CD4-positive, alpha-beta T cell treated with Interleukin-6 at 100 ng/mL for 8 hours (primary cell): ENCODE measurements at regions not wholly inside any gene's neighbourhood (a gene's known extent, or its start where the extent isn't known, plus 50 kb on each side); places are given as distances from the start of the nearest gene placed in this dataset.
A peak's percentile ranks its signal among the peaks of the same experiment; 100 is the strongest.
"Not testable (repeated sequence)": the region's sequence is repeated elsewhere in the genome, so short reads cannot be mapped to it uniquely, and the experiment has no call there.

Source experiments
- DNase-seq: peaks from one replicate; pipeline ENCODE4 v3.0.0-alpha.2; 2020; ENCODE audit warnings: mixed read lengths, low spot score

DNA sequence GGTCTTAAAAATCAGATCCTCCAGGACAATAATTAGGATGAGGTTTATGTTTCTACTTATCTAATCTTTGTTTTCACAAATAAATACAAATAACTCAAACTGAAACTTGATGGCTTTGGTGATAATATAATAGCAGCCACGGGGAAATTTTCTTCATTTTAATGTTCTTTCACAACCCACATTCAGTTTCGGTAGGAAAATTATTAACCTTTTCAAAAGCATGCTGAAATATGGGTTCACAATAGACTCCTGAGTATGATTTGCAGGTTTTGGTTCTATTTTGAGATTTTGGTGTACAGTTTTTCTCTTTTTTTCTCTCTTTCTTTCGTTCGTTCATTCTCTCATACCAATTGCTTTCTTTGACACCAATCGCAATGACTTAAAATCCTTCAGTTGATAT is 233.9 kb upstream of the PLGLB2 start:
- not testable (repeated sequence) for DNase-seq

DNA sequence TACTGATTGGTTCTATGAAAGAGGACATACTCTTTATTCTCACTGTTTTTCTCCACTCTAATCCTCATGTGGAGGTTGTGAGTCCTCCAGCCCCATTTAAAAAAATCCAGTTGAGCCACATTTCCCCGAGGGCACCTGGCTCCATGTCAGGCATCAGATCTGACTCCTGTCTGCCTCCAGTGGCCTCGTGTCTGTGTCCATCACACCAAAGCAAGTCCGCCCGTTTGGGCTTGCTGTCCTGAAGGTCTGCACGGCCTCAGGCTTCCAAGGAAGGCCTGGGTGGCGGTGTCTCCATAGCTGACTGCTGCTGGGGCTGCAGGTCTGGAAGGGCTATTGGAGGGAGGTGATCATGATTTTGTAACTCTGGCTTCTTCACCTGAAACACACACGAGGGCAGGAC is 233.4 kb upstream of the PLGLB2 start:
- DNase-seq = not testable (repeated sequence)

DNA sequence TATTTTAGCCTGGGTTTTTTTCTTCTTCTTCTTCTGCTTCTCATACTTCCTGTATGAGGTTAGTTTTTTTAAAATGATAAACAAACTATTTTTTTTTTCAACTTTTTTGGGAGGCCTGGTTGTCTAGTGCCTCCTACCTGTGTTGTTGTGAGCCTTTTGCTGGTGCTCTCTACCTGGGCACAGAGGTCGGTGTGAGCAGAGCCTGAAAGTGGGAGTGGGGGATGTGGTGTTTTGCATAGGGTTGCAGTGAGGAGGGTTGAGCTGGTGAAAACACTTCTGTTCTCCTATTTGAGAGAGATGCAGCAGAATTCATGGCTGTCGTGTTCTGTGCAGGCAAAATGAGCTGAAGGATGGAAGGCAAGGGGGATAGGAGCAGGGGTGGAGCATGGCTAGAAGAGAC is 232.7 kb upstream of the PLGLB2 start:
- DNase-seq = peak; percentile 56

- not testable (repeated sequence) for DNase-seq
These were observed 232.0 kb upstream of the PLGLB2 start for GRCh38 chr2:87515875-87516274.

GRCh38 chr2:87516369-87516967 is 231.4 kb upstream of the PLGLB2 start:
- DNase-seq = not testable (repeated sequence)

DNA sequence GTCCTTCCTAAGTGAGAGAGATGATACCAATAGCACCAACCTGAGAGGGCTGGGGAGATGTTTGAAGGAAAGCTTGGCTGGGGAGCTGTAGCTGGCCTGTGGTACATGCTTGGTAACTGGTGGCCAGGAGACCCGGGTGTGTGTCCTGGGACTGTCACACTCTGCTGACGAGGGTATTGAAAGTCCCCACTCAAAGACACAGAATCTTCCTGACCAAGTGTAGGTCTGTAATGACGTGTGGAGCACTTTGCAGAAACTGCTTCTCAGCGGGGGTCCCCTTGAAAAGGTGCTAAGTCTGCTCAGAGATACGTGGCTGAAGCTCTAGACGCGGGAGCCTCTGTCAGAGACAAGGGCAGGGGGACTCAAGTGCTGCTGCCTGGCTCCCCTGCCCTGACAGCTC is 230.4 kb upstream of the PLGLB2 start:
- not testable (repeated sequence) for DNase-seq

- not testable (repeated sequence) for DNase-seq
These were observed 229.8 kb upstream of the PLGLB2 start for GRCh38 chr2:87518066-87518465.

DNA sequence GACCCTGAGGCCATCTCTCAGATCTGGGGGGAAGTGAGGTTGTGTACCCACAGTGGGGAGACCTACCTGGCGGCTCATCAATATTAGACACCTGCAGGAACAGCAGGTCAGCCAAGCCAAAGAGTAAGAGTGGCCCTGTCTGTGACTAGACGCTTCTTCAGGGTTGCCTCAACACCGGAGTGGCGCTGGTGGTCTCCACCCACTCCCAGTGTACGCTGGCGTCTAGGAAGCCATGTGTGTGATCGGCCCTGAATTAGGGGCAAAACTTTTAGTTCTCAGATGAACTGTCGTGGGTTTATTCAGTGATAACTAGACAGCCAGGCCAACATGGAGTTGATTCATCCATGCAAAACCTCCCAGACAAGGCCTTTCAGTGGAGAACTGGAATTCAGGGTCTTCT is 229.3 kb upstream of the PLGLB2 start:
- DNase-seq = not testable (repeated sequence)

DNA sequence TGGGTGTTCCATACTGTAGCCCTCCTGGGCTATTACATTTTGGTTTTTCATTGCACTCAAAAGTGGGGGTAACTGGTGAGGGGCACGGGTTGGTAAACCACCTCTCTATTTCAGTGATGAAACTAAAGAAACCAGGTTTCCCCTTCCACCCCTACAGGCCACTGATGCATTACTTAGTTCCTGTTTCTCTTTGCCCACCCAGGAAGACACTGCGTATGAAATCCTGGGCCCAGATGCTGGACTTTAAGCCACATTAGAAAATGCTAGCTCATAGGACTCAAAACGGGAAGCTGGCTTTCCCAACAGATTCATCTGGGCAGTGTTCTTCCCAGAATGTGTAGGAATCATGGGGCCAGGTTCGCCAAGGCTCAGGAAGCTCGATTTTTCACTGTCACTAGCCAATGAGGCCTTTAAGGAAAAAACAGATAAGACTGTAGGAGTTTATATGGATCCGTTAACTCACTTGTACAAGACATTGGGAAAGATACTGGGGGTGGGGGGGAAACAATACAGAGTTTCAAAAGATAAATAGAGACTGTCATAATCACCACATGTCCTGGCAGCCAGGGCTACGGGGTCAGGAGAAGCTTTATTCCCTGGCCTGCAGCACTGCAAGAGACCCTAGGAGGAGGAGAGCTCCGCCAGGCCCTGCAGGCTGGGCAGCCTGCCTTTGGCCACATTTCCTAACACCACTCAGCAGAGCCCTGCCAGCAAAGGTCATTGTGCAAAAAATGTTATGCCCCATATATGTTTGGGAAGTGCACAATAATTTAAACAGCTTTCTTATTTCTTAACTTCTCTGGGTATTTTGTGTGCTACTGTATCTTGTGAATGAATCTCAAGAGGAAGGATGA is 228.5 kb upstream of the PLGLB2 start:
- DNase-seq = not testable (repeated sequence)

GRCh38 chr2:87521057-87521456 is 226.8 kb upstream of the PLGLB2 start:
- DNase-seq = peak; percentile 38

DNA sequence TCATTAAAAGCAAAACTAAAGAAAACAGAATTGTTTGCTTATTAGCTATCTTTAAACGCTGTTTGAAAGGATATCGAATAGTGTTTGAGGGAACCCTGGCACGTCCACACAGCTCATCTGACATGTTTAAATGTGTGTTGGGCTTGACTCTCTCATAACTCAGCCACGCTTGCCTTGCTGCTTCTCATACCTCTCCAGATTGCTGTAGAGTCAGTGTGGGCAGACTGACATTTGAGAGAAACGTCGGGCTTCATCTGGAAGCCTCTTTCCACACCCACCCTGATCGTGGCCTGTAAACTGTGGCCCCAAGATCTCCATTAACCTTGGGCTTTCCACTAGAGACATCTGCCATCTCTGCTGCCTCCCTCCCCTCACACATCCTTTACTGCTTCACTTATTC is 226.4 kb upstream of the PLGLB2 start:
- not testable (repeated sequence) for DNase-seq

DNA sequence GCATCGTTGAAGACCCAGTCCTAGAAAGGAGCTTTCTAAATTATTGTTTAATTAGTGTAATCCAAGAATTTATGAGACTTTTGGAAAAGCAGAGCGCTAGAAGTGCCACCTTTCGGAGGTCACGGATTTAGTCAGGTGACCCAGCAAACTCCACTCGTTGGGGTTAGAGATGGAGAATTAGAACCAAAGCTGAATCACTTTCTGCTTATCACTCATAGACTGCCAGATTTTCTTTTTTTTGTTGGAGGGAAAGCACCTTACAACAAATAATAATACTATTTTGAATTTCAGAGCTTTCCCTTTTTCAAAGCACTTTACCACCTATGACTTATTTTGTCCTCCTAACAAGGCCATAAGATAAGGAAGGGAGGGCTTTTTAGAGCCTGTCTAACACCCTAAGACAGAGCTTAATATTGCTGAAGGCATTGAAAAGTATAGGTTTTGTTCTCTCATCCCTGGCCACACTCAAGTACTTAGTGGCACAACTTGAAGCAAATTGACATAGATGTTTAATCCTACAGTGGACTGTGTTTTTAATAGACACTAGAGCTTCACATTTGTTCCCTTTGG is 223.2 kb upstream of the PLGLB2 start:
- DNase-seq = peak; percentile 18

DNA sequence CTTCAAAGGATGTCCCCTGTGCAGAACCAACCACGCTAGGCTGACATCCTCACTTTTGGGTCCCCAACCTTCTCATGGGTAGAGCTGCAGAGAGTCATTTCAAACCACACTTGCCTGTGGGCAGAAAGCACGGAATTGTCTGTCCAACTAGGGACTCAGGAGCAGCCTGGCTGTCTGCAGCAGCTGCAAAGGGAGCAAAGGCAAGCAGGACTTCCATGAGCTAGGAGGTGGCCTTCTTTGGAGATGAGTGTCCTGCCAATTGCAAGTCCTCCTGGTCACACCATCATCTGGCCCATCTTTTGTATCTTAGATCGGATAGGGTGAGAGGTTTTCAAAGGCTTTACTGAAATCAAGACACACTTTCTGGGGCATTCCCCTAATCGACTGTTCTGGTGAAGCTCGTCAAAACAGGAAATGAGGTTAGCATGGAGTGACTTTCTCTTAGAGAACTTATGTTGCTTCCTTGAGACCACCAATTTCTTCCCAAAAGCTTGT is 222.3 kb upstream of the PLGLB2 start:
- peak; percentile 53 for DNase-seq

GRCh38 chr2:87526258-87526657 is 221.6 kb upstream of the PLGLB2 start:
- not testable (repeated sequence) for DNase-seq

DNA sequence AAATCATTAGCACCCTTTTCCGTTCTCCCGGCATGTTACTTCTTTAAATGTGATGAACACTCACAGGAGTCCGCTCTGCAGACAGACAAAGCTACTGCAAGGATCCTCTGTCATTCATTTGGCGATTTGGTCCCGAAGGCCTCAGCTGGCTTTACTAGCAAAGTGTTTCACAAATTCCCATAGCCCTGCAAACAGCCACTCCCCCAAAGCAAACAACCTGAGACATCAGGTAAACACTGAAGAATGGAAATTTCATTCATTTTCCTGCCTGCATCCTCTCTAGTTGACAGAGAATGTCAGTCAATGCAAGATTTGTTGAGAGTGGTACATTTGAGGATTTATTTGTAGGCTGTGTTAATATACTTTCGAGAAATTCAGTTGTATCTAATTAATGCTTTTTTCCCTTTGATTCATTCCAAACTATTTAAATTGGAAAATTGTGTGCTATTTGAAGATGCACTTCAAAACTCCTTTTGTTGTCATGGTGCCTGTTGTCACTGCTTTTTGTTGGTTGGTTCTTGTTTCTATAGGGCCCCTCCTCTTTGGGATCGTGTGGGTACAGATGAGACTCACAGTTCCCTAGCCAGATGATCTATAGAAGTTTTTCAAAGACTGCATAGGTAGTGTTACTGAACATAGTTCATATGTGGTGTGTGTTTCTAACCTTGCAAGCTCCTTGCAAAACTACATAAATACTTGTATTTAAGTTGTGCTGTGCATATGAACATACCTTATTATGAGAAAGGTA is 215.7 kb upstream of the PLGLB2 start:
- DNase-seq = not testable (repeated sequence)

DNA sequence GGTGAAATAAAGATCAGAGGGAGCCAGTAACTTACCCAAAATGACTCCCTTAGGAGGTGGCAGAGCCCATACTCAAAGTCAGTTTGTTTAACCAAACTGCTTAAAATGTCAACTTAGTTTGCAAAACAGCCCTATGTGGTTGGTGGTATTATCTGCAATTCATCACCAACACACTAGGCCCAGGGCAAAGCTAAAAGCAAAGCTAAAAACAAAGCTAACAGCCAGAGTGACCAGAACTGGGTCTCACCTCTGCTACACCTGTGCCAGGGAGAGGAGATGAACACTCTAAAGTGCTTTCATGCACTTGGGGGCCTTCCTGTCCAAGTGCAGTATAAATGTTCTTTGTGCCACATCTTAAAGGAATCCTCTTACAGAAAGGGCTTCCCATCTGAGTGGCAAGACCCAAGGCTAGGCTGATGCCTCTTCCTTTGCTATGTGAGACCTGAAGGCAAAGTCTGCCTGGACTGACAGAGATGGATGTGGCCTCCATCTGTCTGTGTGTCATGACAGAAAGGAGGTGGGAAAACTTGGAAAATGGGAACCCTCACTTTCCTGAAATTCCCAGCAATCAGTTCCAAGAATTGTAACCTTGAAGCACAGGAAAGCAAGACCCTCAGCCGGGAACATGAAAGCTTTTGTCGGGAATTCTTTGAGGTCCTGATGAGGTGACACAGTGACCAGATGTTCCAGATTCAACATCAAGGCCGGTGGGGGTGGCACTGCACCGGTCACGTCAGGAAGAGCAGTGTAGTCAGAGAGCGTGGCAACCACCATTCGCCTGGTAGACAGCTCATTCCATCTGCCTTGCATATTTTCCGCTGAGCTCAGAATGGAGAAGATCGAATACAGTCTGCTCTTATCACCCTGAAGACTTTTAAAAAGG is 214.3 kb upstream of the PLGLB2 start:
- DNase-seq = not testable (repeated sequence)

DNA sequence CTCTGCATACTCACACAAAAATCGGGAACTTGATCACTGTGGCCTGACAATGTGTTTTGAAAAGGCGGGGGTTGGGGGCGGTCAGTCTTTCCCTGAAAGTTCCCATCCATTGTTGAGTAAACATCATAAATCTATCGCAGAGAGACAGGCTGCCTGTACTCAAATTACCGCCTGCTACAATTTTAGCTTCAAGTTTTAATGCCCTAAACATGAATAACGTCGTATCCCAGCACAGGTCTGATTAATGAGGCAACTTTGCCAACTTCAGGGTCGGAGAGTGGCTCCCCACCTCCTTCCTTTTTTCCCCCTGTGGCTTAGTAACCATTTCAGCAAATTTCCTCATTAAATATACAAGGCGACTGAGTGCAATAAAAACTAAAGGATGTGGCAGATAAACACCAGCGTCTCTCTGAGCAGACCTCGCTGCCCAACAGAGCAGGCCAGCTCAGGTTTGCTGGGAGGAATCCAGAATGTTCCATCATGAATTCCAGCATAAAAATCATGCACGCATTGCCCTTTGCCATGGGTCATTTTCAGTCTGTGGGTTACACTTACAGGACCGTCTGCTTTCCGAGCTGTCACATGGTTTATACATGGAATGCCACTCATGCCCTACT is 213.5 kb upstream of the PLGLB2 start:
- DNase-seq = not testable (repeated sequence)

DNA sequence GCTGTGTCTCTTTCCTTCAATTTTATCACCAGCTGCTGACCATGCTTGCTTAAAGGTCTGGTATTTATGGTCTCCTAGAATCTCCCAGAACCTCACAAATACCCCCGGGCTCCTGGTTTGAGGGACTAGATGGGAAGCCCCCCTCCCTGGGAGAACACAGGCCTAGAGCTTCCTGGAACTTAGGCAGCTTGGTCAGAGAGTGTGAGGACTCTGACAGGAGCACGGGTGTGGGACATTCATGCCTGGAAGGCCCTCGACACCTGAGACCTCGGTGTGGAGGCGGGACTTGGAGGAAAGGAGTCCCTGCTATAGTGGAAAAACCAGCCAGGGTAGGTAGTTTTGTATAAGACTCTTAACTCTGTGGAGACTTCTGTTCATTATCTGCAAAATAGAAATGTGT is 211.5 kb upstream of the PLGLB2 start:
- not testable (repeated sequence) for DNase-seq

- DNase-seq = not testable (repeated sequence)
These were observed 210.6 kb upstream of the PLGLB2 start for GRCh38 chr2:87537251-87537671.

GRCh38 chr2:87538268-87538667 is 209.6 kb upstream of the PLGLB2 start:
- DNase-seq = not testable (repeated sequence)
